Thoracic aorta (tissue), 2 donors: ENCODE measurements at regions not wholly inside any gene's neighbourhood (a gene's known extent, or its start where the extent isn't known, plus 50 kb on each side); places are given as distances from the start of the nearest gene placed in this dataset.

ENCODE experiments used
- ATAC-seq: fragments of 150-250 bp; one replicate; pipeline ENCODE4 v1.8.0; 2017; ENCODE audit warnings: low read depth; ENCODE audit not compliant: insufficient number of reproducible peaks, low FRiP score
- DNase-seq: peaks from one replicate; pipeline ENCODE4 v3.0.0-alpha.2; 2020; ENCODE audit warnings: low spot score
- H3K27ac ChIP-seq, 2 donors: fragments of 200-600 bp; sonication (generic); 1 replicate in 1 of 2; 2 replicates in 1 of 2; pipeline ENCODE4 v1.5.1; 2016; ENCODE audit warnings: mild to moderate bottlenecking in 2 of 2, moderate library complexity in 2 of 2
- H3K27me3 ChIP-seq: fragments of 200-600 bp; sonication (generic); replicated peaks from 2 replicates; pipeline ENCODE4 v1.6.0; 2016; ENCODE audit warnings: mild to moderate bottlenecking; ENCODE audit not compliant: insufficient read depth
- H3K36me3 ChIP-seq: fragments of 200-600 bp; sonication (generic); one replicate; pipeline ENCODE4 v1.5.1; 2016
- H3K4me1 ChIP-seq, 2 donors: fragments of 200-600 bp; sonication (generic); 1 replicate in 1 of 2; 2 replicates in 1 of 2; pipeline versions ENCODE4 v1.5.1 to v1.6.0; 2016; ENCODE audit warnings: low read depth in 2 of 2, mild to moderate bottlenecking in 1 of 2; ENCODE audit not compliant: control insufficient read depth in 1 of 2
- H3K4me3 ChIP-seq: fragments of 200-600 bp; sonication (generic); 2 replicates; pipeline ENCODE4 v1.5.1; 2016; ENCODE audit warnings: mild to moderate bottlenecking
- H3K9me3 ChIP-seq: fragments of 200-600 bp; sonication (generic); 2 replicates; pipeline ENCODE4 v1.5.1; 2016
- CTCF ChIP-seq: fragments of 200-600 bp; sonication (generic); IDR thresholded peaks from one replicate; pipeline ENCODE4 v1.5.1; 2019; ENCODE audit warnings: antibody characterized with exemption

DNA sequence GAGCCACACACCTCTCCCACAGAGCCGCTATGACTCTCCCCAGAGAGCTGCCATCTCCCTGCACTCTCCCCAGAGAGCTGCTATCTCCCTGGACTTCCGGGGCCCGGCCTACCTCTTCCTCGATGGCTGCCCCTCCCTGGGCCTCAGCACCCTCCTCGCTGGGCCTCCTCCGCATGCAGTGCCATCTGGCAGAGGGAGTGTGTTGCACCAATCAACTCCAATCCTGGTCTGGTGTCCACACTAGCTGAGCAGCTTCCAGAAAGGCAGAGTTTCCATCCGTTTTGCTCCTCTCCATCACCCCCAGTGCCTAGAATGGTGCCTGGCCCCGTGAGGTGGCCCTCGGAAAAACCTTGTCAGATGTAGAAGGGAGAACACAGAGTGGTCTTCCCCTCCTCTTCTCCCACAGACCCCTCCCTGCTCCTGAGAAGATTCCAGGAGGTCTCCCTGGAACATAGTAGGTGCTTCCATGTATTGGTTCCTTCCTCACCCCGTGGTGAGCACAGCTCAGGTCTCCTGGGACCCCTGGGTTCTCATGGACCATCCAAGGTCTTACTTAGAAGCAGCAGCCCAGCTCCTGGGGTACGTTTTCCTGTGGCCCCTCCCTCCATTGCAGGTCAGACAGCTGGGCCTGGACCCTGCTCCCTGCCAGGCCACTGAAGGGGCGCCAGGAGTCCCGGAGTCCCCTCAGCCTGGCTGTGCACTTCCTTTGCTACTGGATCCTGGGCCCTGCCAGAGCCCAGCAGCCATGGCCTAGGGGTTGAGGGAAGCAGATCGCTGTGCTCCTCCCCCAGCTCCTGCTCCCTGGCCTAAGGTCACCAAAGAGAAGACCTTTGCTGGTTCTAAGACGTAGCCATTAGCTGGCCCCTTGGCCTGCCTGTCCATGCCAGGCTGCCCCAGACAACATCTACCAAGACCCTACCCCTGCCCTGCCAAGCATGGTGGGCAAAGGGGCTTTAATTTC lies 233.8 kb upstream of the GSE1 start:
- no peak for TF ChIP-seq CTCF
- Histone ChIP-seq H3K27ac (no peak overlapping the region), H3K9me3 (no peaks in the 10 kb centered on the region), H3K36me3 (no peaks in the 10 kb centered on the region), H3K4me3 (no peak overlapping the region), H3K4me1 (peaks cover 12 to 42% of the 10 kb centered on the region in 2 donors), H3K27me3 (no peaks in the 10 kb centered on the region)
- DNase-seq (no peak), ATAC-seq (no peak)

GRCh38 chr16:85380002-85380395 lies 233.1 kb upstream of the GSE1 start:
- ATAC-seq (no peak), DNase-seq (no peak)
- Histone ChIP-seq H3K36me3 (no peaks in the 10 kb centered on the region), H3K27me3 (no peaks in the 10 kb centered on the region), H3K27ac (no peak overlapping the region), H3K4me3 (no peak overlapping the region), H3K4me1 (peaks cover 12 to 38% of the 10 kb centered on the region in 2 donors), H3K9me3 (no peaks in the 10 kb centered on the region)
- TF ChIP-seq CTCF = no peak

DNA sequence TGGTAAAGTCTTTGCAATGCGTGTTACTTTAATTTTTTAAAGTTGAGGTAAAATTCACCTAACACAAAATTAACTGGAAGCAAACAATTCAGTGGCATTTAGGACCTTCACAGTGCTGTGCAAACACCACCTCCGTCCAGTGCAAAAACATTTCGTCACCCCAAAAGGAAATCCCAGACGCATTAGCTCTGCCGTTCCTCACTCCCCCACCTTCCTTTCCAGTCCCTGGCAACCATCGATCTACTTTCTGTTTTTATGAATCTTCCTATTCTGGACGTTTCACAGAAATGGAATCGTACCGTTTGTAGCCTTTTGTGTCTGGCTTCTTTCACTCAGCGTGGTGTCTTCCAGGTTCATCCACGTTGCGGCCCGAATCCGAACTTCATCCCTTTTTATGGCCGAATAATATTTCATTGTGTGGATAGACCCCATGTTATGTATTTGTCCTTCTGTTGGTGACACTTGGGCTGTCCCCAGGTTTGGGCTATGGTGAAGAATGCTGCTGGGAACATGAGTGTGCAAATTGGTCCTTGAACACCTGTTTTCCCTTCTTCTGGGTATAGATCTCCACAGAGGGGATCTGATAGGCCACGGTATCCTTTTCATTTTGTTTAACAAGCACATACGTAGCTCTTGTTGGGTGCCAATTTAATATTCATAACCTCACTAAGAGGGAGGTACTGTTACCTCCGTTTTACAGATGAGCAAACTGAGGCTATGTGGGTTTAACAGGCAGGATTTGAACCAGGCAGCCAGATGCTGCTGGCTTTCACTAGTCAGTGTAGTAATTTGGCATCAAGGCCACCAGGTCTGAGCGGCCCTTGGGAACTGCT lies 232.0 kb upstream of the GSE1 start:
- no peaks in the 10 kb centered on the region for H3K27me3 ChIP-seq
- DNase-seq (no peak), ATAC-seq (no peak)
- TF ChIP-seq CTCF = no peak
- H3K4me1 ChIP-seq = peaks cover 8 to 28% of the 10 kb centered on the region in 2 donors
- no peak overlapping the region for H3K27ac ChIP-seq
- no peak overlapping the region for H3K4me3 ChIP-seq
- H3K9me3 ChIP-seq = no peaks in the 10 kb centered on the region
- no peaks in the 10 kb centered on the region for H3K36me3 ChIP-seq

- Histone ChIP-seq H3K36me3 (no peaks in the 10 kb centered on the region), H3K27me3 (no peaks in the 10 kb centered on the region), H3K27ac (no peak overlapping the region), H3K9me3 (no peaks in the 10 kb centered on the region), H3K4me3 (no peak overlapping the region), H3K4me1 (peaks cover 2 to 20% of the 10 kb centered on the region in 2 donors)
- no peak for DNase-seq
- TF ChIP-seq CTCF = no peak
- no peak for ATAC-seq
Measured at GRCh38 chr16:85381738-85382592, 231.2 kb upstream of the GSE1 start.
